Ureter (tissue), 1 donor: ENCODE measurements at regions not wholly inside any gene's neighbourhood (a gene's known extent, or its start where the extent isn't known, plus 50 kb on each side); places are given as distances from the start of the nearest gene placed in this dataset.
A peak's percentile ranks its signal among the peaks of the same experiment; 100 is the strongest.

Source experiments
- DNase-seq: peaks from one replicate; pipeline ENCODE4 v3.0.0-alpha.2; 2020; ENCODE audit warnings: low spot score
- donor health status: DM: yes; HTN: yes; CAD: no.

DNA sequence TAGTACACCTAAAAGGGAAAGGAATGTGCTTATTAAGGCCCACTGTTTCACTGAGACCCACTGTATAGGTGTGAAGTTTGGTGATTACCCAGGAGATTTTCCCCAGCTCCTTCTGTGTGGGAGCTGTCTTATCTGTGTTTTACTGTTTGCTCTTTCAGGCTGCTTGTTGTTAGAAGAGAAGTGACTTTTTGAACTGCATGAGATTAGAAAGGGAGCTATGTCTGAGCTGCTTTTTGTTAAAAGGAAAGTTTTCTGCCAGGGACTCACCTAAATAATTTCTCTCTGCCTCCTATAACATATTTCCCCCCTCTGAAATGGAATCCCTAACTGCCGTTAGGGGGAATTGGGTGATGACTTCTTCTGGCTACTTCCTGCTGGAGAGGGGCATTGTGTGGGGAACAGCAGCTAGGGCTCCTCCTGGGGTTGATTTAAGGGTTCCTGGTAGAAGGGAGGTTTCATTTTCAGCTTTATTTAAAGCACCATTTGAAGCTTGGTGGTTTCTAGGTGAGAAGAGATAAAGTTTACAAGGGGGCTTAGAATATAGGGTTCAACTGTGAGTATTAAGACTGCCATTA, 77.1 kb upstream of the ATP11B start:
- no peak for DNase-seq

- no peak for DNase-seq
These were observed 76.1 kb upstream of the ATP11B start for GRCh38 chr3:182717216-182717615.

GRCh38 chr3:182722907-182723306, 70.4 kb upstream of the ATP11B start:
- no peak for DNase-seq

DNA sequence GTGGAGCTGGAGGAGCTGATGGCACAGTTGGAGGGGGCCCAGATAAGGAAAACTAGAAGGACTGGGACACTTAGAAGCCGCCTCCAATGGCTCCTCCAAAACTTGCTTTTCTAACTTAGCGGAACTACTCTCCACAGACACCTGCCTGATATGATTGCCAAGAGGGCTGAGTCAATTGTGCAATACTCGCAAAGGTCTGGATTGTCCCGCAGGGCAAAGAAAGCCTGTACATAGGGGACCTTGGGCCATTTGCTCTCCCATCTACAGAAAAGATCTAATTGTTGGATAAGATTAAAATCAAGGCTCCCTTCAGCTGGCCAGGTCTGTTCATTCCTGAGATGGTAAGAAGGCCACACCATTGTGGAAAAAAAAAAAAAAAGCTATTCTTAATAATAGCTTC, 69.7 kb upstream of the ATP11B start:
- no peak for DNase-seq

- DNase-seq: no peak
These were observed 67.7 kb upstream of the ATP11B start for GRCh38 chr3:182725372-182726251.

DNA sequence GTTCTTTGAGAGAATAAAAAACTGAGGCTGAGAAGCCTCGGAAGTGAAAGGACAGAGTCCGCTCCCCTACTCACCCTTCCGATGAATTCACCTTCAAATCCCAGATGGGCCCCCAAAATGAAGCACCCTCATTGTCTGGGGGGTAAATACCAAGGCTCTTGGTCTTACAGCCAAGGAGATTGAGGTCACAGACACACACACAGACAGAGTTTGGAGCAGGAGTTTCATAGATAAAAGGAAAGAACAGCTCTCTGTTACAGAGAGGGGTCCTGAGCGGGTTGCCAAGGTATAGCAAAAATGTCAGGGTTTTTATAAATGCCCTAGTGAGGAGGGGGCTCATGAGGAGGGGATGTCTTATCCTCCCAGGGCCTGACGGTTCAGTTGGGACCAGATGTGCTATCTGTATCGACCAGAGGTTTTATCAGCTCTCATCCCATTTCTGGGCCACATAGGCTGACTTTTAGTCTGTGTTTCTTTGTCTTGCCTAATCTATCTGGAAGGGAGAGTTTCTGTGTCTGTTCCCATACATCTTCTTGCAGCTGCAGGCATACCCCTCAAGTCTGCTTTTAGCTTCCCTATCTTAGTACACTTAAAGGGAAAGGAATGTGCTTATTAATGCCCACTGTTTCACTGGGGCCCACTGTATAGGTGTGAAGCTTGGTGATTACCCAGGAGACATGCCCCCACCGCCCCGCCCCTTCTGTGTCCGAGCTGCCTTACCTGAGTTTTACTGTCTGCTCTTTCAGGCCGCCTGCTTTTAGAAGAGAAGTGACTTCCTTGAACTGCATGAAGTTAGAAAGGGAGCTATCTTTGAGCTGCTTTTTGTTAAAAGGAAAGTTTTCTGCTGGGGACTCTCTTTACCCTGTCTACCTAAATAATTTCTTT, 66.8 kb upstream of the ATP11B start:
- DNase-seq: no peak

DNA sequence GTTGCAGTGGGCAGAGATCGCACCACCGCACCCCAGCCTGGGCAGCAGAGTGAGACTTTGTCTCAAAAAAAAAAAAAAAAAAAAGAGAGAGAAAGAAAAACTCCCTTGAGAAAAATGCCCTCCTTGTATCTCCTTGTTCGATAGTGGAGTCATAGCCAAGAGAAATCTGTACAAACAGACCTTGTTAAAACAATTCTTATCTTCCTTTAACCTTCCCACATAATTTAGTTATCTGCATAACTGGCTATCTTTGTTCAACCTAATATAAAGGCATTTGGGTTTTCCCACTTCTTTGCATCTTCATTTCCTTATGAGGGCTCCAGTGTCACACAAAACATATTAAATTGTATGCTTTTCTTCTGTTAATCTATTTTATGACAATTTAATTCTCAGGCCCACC, 65.1 kb upstream of the ATP11B start:
- DNase-seq: no peak

DNA sequence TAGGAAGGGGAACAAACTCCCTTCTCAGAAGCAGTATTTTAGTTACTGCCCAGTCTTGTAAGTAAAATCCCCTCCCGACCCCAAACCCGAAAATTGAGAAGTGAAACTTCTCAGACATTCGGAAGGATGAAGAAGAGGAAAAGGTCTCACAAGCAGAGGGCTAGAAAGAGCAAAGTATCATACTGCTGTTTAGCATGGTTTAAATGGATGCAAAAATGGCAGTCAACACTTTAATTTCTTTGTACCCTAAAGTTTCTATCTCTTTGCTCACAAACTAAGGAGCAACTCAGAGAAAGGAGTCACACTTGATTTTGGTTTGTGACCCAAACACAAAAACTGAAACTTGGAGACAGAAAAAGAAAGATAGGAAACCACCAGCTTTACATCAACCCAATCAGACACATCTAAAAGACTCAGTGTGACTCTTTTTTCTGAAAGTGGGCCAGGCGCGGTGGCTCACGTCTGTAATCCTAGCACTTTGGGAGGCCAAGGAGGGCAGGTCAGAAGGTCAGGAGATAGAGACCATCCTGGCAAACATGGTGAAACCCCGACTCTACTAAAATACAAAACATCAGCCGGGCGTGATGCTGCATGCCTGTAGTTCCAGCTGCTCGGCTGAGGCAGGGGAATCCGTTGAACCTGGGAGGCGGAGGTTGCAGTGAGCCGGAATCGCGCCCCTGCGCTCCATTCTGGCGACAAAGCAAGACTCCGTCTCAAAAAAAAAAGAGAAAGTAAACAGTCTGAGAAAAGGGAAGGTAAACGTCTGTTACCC, 63.2 kb upstream of the ATP11B start:
- DNase-seq: no peak

DNA sequence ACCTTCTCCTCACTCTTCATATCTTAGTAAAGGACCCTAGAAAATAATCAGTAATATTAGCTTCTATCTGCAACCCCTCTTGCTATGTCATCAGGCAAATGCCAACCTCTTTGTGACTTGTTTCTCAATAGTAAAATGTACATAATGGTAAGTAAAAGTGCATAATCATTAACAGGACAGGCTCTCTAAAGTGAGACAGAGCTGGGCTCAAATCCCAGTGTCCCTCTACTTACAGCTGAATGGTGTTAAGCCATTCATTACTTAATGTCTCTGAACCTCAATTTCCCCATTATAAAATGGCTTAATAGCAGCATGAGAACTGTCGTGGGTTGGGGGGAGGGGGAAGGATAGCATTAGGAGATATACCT, 62.6 kb upstream of the ATP11B start:
- DNase-seq: no peak

- DNase-seq: no peak
These were observed 61.5 kb upstream of the ATP11B start for GRCh38 chr3:182731764-182732163.

DNA sequence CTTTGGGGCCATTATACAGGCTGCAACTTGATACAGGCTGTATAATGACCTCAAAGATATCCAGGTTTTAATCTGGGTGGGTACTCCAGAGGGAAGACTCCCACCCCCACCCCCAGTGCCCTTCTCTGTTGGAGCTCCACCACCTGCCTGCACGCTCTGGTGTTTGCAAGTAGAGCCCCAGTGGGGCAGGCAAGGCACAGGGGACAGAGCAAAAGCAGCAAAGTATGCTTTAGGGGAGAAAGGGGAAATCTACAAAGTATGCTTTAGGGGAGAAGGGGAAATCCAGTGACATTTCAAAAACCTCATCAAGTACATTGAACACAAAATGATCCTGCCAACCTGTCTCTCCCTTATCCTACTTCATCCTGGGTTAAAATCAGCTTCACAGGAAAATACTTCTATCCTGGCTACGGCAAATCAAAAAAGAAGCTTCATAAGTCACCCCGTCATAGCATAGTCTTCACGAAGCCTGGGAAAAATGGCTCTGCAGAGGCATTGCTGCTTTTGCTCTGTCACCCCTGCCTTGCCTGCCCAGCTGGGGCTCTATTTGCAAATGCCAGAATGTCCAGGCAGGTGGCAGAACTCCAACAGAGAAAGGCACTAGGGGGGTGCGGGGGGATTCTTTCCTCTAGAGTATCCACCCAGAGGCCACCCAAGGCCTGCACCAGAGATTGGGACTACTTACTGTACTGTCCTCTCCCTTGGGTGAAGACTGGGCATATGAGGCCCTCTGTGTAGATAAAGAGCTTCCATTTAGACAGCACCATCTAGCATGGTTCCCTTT, 60.9 kb upstream of the ATP11B start:
- DNase-seq: no peak

- DNase-seq: no peak
These were observed 57.6 kb upstream of the ATP11B start for GRCh38 chr3:182735672-182736071.

- DNase-seq: no peak
These were observed 55.5 kb upstream of the ATP11B start for GRCh38 chr3:182737825-182738224.

GRCh38 chr3:182738583-182739411, 54.5 kb upstream of the ATP11B start:
- DNase-seq: peak; percentile 71

- no peak for DNase-seq
These were observed 53.7 kb upstream of the ATP11B start for GRCh38 chr3:182739619-182740018.

- DNase-seq: peak; percentile 74
These were observed 52.6 kb upstream of the ATP11B start for GRCh38 chr3:182740710-182741109.

DNA sequence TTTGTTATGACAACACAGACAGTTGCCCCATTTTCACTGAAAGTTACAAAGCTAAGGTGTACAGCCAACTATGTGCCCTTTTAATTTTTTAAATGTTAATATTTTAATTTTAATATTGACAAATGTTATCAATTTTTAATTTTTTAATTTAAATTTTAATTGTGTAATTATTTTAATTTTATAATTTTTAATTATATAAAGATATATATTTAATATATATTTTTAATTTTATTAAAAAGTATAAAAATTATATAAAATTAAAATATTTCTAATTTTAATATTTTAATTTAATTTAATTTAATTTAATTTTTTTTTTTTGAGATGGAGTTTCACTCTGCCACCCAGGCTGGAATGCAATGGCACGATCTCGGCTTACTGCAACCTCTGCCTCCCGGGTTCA, 52.1 kb upstream of the ATP11B start:
- no peak for DNase-seq
